Heart left ventricle (tissue), 13 donors: ENCODE measurements at regions not wholly inside any gene's neighbourhood (a gene's known extent, or its start where the extent isn't known, plus 50 kb on each side); places are given as distances from the start of the nearest gene placed in this dataset.

Experiments
- CTCF ChIP-seq, 12 donors: fragments of 200-600 bp; sonication (generic) in 4 of 12; IDR thresholded peaks; one replicate each; pipeline versions ENCODE4 v1.5.0 to v1.8.0; 2018 to 2022; ENCODE audit warnings: antibody characterized with exemption in 12 of 12, mild to moderate bottlenecking in 5 of 12
- POLR2A ChIP-seq, 2 donors: fragments of 450-650 bp; IDR thresholded peaks; one replicate each; pipeline ENCODE4 v1.6.1; 2017; ENCODE audit warnings: antibody characterized with exemption in 2 of 2, mild to moderate bottlenecking in 2 of 2, moderate library complexity in 2 of 2
- donor health status: ischemic (EF 13 %, LVEDD 7.1; RV severe dilation, severe dysfunction).
- donor health status: DM: no; HTN: yes; CAD: no.
- donor health status: DM: no; HTN: no; CAD: no.
- donor health status: ischemic (EF 25% LVEDD 6.9; RV normal size, moderate dysfunction).
- donor health status: ischemic (EF 25% LVEDD 5.7; RV mildly dilated, moderate dysfunction).
- donor health status: ischemic (EF 35%, LVEDD 5.7; RV mildly dilated, moderate dysfunction).
- donor health status: nonischemic (EF 11% LVEDD 7.7; RV severe dilation, severe dysfunction).
- donor health status: DM: yes; HTN: yes; CAD: no.
- donor health status: PGD.
- donor health status: ischemic (EF 29% LVEDD 5.4; RV normal size, mild dysfunction).
- donor health status: nonischemic (EF 23%, LVEDD 6.1; RV moderate dilation, normal function).

GRCh38 chr1:2948001-2948750 lies 73.1 kb upstream of the ACTRT2 start:
- no peak for TF ChIP-seq CTCF (IDR thresholded peaks at IDR 0.05)
- TF ChIP-seq POLR2A (IDR thresholded peaks at IDR 0.05): no peak
